DMS114 treated with DMSO at 0.1 percent for 48 hours (cell line): ENCODE measurements at regions not wholly inside any gene's neighbourhood (a gene's known extent, or its start where the extent isn't known, plus 50 kb on each side); places are given as distances from the start of the nearest gene placed in this dataset.
"Not testable (repeated sequence)": the region's sequence is repeated elsewhere in the genome, so short reads cannot be mapped to it uniquely, and the experiment has no call there.

ENCODE experiments used
- DNase-seq: peaks from one replicate; lab custom pipeline; 2025; ENCODE audit not compliant: unreplicated experiment; lab: John Stamatoyannopoulos, UW

DNA sequence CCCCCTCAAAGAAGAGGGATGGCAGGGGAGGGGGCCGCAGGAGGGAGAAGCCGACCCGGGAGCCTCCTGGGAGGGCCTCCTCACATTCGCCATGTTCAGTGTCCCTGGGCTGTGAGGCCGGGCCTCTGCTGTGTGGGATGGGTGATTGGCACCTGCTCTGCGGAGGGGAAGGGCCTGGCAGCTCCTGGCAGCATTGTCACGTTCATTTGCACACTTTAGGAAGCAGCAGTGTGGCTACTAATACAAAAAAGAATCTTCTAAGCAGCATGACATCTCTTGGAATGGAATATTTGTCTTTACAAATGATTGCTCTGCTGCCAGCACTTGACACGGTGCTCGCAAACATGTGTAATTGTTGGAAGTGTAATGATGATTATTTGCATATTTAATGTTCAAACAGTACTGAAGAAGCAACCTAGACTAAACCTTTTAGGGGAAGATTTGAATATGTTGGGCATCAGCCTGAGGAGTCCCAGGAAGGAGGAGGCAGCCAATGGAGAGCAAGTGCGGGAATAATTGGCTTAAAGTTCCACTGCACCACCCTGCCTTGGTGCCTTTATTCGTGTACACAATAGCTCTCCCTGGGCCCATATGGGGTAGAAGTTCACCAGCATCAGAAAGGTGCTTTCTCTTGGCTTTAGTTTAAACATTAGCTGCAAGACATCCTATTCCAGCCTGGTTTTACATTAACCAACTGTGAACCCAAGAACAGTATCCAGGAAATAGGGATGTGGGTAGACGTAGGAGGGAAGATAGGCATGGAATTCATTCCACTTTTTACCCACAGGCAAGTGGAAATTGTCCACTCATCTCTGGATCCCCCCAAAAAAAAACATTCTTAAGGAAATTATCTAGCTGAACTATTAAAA is 404.9 kb downstream of the TMEM182 start:
- DNase-seq = no peak

DNA sequence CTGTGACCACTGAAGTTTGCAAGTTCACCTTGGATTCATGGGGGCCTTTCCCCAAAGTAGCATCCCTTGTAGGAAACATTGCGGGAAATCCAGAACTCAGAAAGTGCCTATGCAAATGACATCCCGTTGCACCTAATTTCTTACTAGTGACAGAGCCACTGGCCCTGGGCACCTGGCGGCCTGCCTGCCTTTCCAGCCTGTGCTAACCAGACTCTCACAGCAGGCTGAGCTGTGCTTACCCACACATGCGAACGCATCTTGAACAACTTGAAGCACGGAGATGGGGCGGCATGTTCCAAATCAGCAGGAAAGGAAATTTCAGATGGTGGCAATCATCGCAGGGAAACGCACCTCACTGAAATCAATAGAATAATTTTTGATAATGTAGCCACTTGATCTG is 405.8 kb downstream of the TMEM182 start:
- DNase-seq = no peak

DNA sequence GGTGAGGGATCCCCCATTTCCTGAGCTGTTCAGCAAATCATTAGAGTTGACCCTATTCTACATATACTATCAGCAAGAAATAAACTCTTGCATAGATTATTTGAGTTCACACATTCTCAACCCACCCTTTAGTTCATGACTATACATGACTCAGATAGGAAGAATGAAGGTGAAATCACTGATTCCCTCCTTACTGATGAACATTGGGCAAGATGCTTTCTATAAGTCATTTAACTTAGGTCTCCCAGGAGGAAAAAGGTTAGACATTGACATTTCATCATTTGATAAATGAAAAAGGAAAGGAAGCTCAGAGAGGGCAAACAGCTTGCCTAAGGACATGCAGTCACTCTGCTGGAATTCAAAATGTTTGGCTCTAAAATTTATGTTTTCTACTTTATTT is 408.0 kb downstream of the TMEM182 start:
- no peak for DNase-seq

DNA sequence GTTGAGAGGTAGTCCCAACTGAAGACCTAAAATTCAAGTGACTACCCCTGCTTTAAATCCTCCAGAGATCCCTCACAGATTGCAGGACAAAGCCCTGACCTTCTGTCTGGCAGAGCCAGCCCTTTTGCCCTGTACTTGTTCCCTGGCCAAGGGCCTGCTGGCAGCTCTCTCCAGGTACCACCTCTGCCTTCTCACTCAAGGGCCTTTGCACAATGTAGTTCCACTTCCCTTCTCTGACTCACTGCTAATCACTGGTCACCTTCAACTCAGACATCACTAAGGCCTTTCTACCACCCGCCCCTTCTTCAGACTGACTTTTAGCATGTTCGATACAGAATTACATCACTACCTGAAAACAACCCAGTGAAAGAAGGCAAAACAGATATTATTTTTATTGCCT is 411.0 kb downstream of the TMEM182 start:
- DNase-seq = no peak

GRCh38 chr2:103174711-103175110 is 412.9 kb downstream of the TMEM182 start:
- DNase-seq = no peak

GRCh38 chr2:103176294-103176915 is 414.6 kb downstream of the TMEM182 start:
- DNase-seq = no peak

DNA sequence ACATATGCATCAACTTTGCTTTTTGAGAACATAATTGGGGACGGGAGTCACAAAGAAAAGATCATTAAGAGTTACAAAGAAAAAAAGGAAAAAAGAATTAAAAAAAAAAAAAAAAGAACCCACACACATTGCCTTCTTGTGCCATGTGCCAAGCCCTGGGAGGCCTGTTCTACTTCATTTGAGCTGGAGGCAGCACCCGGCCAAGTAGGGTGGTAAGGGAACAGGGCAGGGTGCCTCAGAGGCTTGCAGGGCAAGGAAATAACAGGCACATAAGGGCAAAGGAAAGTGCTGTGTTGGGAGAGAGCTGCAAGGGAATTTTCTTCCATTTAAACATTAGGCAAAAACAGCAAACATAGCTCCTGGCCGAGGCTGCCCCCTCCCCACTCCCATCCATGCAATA is 418.0 kb downstream of the TMEM182 start:
- DNase-seq = no peak

DNA sequence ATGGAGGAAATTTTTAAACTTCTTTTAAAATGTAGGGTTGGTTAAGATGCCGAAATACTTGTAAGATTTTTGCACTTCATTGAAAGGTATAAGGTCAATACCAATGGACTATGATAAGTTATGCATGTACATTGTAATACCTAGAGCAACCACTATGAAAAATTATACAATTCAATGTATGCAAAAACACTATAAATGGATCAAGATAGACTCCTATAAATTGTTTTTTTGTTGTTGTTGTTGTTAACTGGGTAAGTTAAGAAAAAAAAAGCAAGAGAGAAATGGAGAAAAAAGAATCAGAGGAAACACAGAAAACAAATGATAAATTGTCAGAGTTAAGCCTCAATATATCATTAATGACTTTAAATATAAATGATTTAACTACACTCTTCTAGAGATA is 421.2 kb downstream of the TMEM182 start:
- no peak for DNase-seq

- DNase-seq = no peak
These were observed 435.0 kb downstream of the TMEM182 start for GRCh38 chr2:103196802-103197201.

DNA sequence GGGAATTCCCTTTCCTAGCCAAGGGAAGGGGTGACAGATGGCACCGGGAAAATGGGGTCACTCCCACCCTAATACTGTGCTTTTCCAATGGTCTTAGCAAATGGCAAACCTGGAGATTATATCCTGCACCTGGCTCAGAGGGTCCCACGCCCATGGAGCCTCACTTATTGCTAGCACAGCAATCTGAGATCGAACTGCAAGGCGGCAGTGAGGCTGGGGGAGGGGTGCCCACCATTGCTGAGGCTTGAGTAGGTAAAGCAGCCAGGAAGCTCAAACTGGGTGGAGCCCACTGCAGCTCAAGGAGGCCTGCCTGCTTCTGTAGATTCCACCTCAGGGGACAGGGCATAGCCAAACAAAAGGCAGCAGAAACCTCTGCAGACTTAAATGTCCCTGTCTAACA is 438.9 kb downstream of the TMEM182 start:
- not testable (repeated sequence) for DNase-seq

DNA sequence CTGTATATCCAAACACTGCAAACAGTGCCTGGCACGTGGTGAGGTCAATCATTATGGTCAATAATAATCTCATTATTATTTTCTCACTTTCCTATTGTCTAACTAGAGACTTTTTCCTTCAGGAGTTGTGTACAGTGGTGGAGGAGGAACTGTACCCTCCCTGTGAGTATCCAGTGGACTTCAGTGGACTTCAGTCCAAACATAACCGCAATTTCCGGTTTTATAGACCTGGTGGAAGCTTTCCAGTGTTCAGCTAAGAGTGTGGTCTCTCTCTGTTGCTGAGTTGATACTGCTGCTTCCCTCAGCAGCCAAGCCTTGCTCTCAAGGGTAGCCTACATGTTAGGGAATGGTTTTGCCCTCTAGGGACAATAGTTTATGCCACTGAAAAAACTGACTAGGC is 447.1 kb downstream of the TMEM182 start:
- DNase-seq = no peak

GRCh38 chr2:103213028-103213542 is 451.3 kb downstream of the TMEM182 start:
- DNase-seq = no peak

DNA sequence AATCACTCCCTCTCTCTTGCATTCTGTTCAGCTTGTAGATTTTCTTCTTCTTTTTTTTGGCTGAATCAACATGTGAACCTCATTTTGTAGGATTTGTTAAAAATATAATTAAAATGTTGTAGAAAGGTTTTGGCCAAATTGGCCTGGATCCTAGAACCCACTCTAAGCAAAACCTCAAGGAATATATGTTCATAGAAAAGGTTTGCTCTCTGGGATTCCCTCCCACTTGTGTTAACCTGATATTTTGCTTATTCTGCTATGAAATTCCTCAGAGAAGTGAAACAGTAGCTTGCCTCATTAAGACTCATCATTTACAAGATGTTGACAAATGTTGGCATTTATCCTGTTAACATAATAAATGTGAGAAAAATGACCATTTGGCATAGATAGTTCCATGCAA is 456.7 kb downstream of the TMEM182 start:
- no peak for DNase-seq

- no peak for DNase-seq
These were observed 457.6 kb downstream of the TMEM182 start for GRCh38 chr2:103219398-103219797.

DNA sequence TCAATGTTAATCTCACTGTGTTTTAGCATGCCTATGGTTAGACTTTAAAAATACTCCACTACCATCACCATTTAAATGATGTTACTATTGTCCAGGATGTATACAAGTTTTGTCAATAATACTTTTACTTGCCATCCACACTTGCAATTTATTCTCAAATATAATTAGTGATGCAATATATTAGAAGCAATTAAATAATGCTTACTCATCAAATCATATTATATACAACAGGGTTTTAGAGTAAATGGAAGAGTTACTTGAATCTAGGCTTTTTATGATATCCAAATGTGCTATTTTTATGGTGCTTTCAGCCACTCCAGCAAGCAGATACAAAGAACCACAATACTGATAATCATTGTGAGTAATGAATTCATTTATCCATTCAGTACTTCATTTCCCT is 461.1 kb downstream of the TMEM182 start:
- DNase-seq = no peak

DNA sequence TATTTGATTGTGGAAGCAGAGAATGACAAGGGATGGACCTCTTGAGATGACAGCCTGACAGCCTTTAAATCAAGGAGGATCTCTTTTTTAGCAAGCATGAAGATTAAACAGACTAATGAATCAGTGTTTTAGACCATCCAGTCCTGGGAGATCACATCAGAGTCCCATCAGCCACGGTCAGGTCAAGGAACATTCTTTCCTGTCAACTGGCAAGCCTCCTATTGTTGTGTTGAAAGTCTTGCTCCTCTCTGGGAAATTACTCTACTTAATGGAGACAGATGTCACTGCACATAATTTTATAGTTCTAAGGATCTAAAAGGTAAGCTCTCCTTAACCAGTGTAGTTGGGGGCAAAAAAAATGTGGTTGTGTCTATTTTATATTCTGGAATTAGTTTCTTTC is 469.0 kb downstream of the TMEM182 start:
- DNase-seq = no peak

- no peak for DNase-seq
These were observed 471.0 kb downstream of the TMEM182 start for GRCh38 chr2:103232865-103233264.

DNA sequence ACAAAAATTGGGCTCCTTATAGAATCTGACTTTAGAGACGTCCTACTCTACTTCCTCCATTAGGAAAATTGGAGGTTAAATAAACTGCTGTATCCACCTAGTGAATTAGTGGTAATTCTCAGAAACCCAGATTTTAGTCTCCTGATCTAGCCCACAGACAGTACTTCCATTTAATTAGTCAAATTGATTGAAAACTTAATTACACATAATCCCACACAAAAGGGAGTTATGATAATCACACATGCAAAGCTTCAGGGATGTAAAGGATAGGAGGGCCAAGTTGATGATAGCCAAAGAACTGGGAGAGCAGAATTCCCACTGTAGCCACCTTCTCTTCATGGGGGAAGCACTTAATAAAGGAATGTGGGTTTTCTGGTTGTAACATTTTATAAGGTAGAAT is 471.9 kb downstream of the TMEM182 start:
- DNase-seq = no peak

GRCh38 chr2:103235283-103235682 is 473.5 kb downstream of the TMEM182 start:
- no peak for DNase-seq

GRCh38 chr2:103249462-103249861 is 487.6 kb downstream of the TMEM182 start:
- no peak for DNase-seq

DNA sequence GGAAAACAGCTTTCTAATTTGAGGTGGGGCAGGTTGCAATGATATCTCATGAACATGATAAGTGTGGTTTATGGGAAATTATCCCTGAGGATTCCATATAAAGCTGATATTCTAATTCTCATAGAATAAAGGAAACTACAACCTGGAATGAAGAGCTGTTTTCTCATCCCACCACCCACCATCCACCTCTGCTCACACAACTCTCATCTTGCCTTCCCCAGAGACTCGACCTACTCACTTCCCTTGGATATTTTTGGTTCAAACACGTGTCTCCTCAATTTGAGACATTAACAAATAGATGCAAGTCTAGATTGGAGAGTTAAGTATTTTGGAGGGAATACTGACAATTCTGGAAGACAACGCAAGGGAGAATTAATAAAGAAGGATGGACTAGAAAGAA is 490.9 kb downstream of the TMEM182 start:
- DNase-seq = no peak

DNA sequence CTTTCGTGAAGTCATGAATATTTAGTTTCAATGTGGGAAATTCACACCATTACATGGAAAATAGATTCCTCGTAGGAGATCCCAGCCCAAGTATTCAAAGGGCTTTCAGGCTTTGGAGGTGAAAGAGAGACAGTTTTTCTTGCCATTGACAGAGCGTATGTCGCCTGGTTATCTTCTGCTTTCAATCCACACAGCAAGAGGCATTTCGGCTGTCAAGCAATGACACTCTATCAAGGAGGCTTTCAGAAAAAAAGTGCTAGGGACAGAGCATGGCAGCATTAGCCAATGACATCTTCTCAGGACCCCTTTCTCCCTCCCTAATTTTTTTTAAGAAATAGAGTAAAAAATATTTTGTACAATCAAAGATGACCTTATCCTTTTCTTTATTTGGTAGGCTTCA is 492.8 kb downstream of the TMEM182 start:
- no peak for DNase-seq
